Lower lobe of right lung (tissue), 2 donors: ENCODE measurements at regions not wholly inside any gene's neighbourhood (a gene's known extent, or its start where the extent isn't known, plus 50 kb on each side); places are given as distances from the start of the nearest gene placed in this dataset.

ENCODE experiments used
- ATAC-seq, 2 donors: fragments of 200-7000 bp; cut with Tn5 transposase; one replicate each; pipeline ENCODE4 v1.9.1; 2020 to 2022; ENCODE audit warnings: mild to moderate bottlenecking in 2 of 2, moderate library complexity in 2 of 2
- DNase-seq: peaks from one replicate; pipeline ENCODE4 v3.0.0-alpha.2; 2020
- H3K27ac ChIP-seq: fragments of 200-600 bp; one replicate; pipeline ENCODE4 v1.8.0; 2022
- H3K27me3 ChIP-seq: fragments of 200-600 bp; one replicate; pipeline ENCODE4 v1.8.0; 2022; ENCODE audit warnings: low read depth
- H3K36me3 ChIP-seq: fragments of 200-600 bp; one replicate; pipeline ENCODE4 v1.8.0; 2022; ENCODE audit warnings: mild to moderate bottlenecking
- H3K4me1 ChIP-seq: fragments of 200-600 bp; one replicate; pipeline ENCODE4 v1.8.0; 2022
- H3K4me3 ChIP-seq: fragments of 200-600 bp; one replicate; pipeline ENCODE4 v1.8.0; 2022; ENCODE audit warnings: mild to moderate bottlenecking
- H3K9me3 ChIP-seq: fragments of 200-600 bp; one replicate; pipeline ENCODE4 v1.8.0; 2022
- CTCF ChIP-seq: fragments of 200-600 bp; IDR thresholded peaks from one replicate; pipeline ENCODE4 v1.8.0; 2022; ENCODE audit warnings: antibody characterized with exemption, mild to moderate bottlenecking
- intact Hi-C: fragments of 100-400 bp; cut with DNase I; formaldehyde crosslinking; loops from one replicate; pipeline ENCODE4 v1.11.0; 2022
- donor health status: DM: no; HTN: yes; CAD: no; lungs with severe emphysema.

- DNase-seq: no peak
- TF ChIP-seq CTCF: no peak
- Histone ChIP-seq H3K27me3 (no peaks in the 10 kb centered on the region), H3K27ac (no peak overlapping the region), H3K4me3 (no peak overlapping the region), H3K4me1 (no peaks in the 10 kb centered on the region), H3K9me3 (peaks cover 4% of the 10 kb centered on the region), H3K36me3 (no peaks in the 10 kb centered on the region)
- no peak for ATAC-seq
- intact Hi-C loops: no loop called here
Observed at GRCh38 chr6:19102936-19103335, 715.8 kb downstream of the RNF144B start.

DNA sequence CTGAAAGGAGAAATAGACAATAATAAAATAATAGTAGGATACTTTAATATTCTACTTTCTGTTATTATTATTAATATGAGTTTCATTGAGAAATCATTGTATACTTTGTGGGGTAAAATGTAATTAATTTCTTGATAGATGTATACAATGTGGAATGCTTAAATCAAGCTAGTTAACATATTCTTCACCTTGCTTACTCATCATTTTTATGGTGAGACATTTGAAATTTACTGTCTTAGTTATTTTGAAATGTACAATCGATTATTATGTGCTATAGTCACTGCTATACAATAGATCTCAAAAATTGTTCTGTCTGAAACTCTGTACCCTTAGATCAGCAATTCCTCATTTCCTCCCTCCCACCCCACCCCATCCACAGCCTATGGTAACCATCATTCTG is 720.3 kb downstream of the RNF144B start:
- Histone ChIP-seq H3K9me3 (no peaks in the 10 kb centered on the region), H3K27ac (no peak overlapping the region), H3K36me3 (no peaks in the 10 kb centered on the region), H3K4me1 (no peaks in the 10 kb centered on the region), H3K4me3 (no peak overlapping the region), H3K27me3 (no peaks in the 10 kb centered on the region)
- intact Hi-C loops: no loop called here
- no peak for TF ChIP-seq CTCF
- no peak for ATAC-seq
- no peak for DNase-seq

- no peak for TF ChIP-seq CTCF
- no peak for ATAC-seq
- H3K36me3 ChIP-seq: no peaks in the 10 kb centered on the region
Observed at GRCh38 chr6:19121521-19121920, 715.6 kb upstream of the ID4 start.

DNA sequence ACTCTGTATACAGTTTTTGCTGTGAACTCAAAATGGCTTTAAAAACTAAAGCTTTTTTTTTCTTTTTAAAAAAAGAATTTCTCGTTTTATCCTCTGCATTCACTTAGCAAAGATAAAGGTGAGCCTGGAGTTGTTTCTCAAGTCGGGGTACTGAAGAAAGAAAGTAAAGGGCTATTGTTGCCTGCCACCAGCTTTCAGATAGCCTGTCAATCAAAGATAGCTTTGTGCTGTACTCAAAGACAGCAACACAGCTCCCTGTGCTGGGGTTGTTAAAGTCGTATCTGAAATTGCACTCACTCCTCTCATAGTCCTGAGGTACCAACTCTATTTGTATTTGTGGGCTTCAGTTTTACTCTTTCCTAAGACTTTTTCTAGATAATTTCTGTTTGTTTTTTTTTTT is 710.1 kb upstream of the ID4 start:
- TF ChIP-seq CTCF: no peak
- Histone ChIP-seq H3K36me3 (no peaks in the 10 kb centered on the region), H3K27ac (no peak overlapping the region), H3K4me3 (no peak overlapping the region), H3K27me3 (no peaks in the 10 kb centered on the region), H3K4me1 (no peaks in the 10 kb centered on the region), H3K9me3 (no peaks in the 10 kb centered on the region)
- intact Hi-C loops: no loop called here
- ATAC-seq (no peak), DNase-seq (no peak)

More at GRCh38 chr6:19121521-19121920, 715.6 kb upstream of the ID4 start:
- Histone ChIP-seq H3K27me3 (no peaks in the 10 kb centered on the region), H3K9me3 (peaks cover 4% of the 10 kb centered on the region), H3K4me3 (no peak overlapping the region), H3K4me1 (no peaks in the 10 kb centered on the region), H3K27ac (no peak overlapping the region)
- no peak for DNase-seq
- intact Hi-C loops: no loop called here

- Histone ChIP-seq H3K27ac (no peak overlapping the region), H3K36me3 (no peaks in the 10 kb centered on the region), H3K4me3 (no peak overlapping the region), H3K27me3 (no peaks in the 10 kb centered on the region), H3K4me1 (no peaks in the 10 kb centered on the region), H3K9me3 (no peaks in the 10 kb centered on the region)
- intact Hi-C loops: no loop called here
- ATAC-seq (no peak), DNase-seq (no peak)
- TF ChIP-seq CTCF: no peak
Observed at GRCh38 chr6:19128701-19129100, 708.5 kb upstream of the ID4 start.

DNA sequence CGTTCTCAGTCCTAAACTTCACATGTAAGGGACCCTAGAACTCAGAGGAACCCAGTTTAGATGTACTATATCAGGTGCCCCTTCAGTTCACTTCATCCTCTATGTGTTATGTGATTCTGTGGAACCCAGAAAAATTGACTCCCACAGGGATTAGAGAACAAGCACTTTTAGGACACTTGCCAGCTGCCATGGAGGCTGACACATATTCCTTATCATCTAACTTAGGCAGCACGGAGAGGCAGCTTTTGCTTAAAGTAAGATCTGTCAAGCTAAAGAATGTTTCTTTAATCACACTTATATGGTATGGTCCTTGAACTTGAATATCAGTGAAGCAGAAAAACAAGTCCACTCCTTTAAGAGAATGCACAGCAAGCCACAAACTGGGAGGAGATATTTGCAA is 701.5 kb upstream of the ID4 start:
- no peak for ATAC-seq
- TF ChIP-seq CTCF: no peak
- Histone ChIP-seq H3K36me3 (no peaks in the 10 kb centered on the region), H3K4me1 (no peaks in the 10 kb centered on the region), H3K27me3 (no peaks in the 10 kb centered on the region), H3K9me3 (no peaks in the 10 kb centered on the region), H3K4me3 (no peak overlapping the region), H3K27ac (no peak overlapping the region)
- no peak for DNase-seq
- intact Hi-C loops: no loop called here
